NCI-H2081 treated with DMSO at 0.1 percent for 48 hours (cell line): ENCODE measurements at regions not wholly inside any gene's neighbourhood (a gene's known extent, or its start where the extent isn't known, plus 50 kb on each side); places are given as distances from the start of the nearest gene placed in this dataset.
"Not testable (repeated sequence)": the region's sequence is repeated elsewhere in the genome, so short reads cannot be mapped to it uniquely, and the experiment has no call there.

Source experiments
- DNase-seq: peaks from one replicate; lab custom pipeline; 2025; lab: John Stamatoyannopoulos, UW

DNA sequence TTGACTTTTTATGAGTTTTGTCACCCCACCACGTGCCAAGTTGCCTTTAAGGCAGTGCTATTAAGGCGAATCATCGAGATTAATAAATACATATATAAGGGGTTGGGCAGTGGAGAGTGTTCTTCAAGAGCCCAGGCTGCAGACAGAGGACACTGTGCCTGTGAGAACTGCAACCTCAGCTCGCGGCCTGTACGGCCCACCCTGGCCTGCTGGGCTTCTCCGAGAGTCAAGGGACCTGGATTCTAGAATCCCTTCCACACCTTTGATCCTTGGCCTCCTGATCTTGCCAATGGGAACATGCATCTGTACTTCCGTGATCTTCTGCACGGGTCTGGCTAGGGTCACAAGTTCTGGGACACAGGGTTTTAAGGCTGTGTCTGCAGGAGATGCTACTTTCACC lies 54.5 kb downstream of the IRX5 start:
- no peak for DNase-seq

DNA sequence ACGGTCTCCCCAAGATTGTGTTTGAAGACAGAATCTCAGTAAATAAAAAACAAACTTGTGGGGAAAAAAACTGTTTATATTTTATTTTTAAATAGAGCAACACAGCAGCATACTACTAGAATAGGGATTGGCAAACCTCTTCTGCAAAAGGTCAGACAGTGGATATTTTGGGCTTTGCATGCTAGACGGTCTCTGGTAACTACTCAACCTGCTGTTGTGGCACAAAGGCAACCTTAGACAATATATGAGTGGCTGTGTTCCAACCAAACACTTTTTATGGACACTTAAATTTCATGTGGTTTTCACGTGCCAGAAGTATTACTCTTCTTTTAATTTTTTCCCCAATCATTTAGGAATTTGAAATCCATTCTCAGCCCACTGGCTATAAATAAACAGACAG lies 55.0 kb downstream of the IRX5 start:
- no peak for DNase-seq

DNA sequence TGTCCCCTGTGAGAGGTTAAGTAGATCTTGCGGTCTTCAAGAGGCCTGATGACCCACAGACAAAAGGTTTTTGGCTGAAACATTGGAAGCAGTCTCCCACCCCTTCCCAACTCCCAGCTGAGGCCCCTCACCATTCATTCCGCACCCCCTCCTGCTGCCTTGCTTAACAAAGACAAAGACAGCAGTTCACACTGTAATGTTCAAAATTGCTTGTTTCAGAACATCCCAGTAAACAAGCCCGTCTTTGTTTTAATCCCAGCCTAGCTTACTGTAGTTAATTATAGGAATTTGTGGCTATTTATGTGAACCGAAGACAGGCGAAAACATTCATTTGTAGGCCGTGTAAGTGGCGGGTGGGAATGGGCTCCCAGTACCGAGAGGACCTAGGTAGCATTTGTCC lies 55.7 kb downstream of the IRX5 start:
- DNase-seq, result no peak

DNA sequence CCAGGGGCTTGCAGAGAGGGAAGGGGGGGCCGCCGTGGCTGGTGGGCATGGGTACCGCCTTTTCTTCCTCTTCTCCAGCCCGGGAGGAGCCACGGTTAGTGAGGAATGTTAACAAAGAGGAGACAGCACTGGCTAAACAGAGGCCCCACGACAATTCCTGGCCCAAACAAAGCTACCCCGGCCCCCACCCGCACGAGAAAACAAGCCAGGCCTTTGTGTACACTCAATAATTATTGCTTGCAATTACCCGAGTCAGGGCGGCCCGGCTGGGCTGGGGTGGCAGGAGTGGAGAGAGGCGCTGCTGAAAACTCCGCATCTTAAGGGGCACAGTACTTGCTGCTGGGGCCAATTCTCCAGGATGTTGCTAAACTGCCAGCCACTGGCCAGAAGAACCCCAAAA lies 56.4 kb downstream of the IRX5 start:
- DNase-seq, result no peak

DNA sequence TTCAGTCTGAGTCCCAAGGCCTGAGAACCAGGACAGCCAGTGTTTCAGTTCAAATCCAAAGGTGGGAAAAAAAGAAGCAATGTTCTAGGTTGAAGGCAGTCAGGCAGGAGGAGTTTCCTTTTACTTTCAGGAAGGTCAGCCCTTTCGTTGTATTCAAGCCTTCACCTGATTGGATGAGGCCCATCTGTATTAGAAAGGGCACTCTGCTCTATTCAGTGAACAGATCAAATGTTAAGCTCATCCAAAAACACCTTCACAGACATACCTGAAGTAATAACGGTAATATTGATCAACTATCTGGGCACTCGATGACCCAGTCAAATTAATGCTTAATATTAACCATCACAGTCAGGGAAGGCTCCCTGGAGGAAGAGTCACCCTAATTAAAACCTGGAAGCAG lies 60.9 kb downstream of the IRX5 start:
- no peak for DNase-seq

DNA sequence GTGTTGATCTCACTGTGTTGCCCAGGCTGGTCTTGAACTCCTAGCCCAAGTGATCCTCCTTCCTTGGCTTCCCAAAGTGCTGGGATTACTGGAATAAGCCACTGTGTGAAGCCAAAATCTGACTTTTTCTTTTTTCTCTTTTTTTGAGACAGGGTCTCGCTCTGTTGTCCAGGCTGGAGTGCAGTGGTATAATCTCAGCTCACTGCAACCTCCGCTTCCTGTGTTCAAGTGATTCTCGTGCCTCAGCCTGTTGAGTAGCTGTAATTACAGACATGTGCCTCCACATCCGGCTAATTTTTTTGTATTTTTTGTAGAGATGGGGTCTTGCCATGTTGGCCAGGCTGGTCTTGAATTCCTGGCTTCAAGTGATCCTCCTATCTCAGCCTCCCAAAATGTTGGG lies 61.3 kb downstream of the IRX5 start:
- not testable (repeated sequence) for DNase-seq

DNA sequence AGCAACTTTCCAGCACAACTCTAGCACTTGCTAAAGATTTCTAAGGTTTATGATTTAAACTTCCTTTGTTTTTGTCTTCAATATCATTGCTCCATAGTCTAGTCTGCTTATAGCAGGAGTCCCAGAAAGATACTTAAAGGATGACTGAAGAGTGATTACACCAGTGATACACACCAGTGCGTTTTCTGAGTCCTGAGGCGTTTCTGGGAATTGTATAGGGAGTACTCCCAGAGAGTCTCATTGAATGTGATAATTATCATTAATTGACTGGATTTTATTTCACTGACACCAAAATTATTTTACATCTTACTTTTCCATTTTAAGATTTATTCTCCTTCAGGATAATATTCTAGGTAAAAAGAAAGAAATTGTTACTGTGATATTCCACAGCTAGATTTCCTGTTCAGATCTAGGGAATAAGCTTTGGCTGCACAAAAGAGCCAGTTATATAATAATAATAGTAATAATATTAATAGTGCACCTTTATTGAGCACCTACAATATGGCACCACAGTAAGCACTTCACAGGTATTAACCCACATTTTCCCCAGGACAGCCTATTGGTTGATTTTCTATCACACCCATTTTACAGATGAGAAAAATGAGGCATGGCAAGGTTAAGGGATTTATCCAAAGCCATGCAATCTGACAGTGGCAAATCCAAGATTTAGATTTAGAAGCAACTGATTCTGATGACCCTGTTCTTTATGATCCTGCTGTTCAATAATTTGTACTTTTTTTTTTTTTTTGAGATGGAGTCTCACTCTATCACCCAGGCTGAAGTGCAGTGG lies 62.6 kb downstream of the IRX5 start:
- DNase-seq, result no peak

DNA sequence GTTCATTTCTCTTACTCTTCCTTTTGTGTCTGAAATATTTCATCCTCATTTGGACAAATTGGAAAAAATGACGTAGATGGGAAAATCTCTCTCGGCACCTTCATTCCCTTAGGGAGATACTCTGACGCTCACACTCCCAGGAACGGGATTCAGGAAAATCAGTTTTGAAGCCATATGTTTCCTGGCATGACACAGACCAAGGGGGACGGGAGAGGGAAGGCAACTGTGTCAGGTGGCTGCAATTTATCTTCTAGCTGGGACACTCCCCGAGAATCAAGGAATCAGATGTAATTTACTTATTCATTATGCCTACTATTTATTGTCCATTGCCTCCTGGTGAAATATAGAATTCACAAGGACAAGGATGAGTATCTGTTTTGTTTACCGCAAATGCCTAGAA lies 65.5 kb downstream of the IRX5 start:
- no peak for DNase-seq

DNA sequence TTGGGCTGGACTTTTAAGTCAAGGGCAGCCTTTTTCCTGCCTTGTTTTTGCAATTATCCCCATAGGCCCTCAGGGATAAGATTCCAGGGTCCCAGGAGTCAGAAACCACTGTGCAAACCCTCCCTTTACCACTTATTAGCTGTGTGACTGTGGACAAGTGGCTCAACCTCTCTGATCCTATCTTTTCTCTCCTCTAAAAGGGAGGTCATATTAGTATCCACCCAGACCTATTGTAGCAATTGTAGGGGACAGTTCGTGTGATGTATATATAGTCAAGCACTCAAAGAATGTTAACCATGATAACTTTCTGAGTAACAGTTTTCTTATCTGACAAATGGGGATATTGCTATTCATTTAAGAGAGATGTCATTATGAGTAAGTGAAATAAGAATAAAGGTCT lies 68.2 kb downstream of the IRX5 start:
- no peak for DNase-seq

DNA sequence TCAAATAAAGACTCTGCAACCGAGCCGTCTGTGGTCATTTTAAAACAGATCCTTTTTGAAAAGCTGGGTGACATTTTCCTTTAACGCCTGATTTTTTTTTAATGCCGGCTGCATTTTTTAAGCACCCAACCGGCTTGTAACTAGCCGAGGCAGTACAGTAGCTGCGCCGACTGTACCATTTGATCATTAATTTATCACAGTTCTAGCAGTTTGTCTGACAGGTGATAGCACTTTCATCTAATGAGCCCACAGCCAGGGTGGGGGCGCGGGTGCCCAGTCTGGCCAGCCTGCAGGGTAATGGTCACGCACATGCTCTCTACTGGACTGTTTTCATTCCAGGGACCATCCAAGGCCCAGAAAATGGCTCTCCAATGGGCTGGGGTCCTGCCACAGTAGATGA lies 68.8 kb downstream of the IRX5 start:
- DNase-seq, result no peak

DNA sequence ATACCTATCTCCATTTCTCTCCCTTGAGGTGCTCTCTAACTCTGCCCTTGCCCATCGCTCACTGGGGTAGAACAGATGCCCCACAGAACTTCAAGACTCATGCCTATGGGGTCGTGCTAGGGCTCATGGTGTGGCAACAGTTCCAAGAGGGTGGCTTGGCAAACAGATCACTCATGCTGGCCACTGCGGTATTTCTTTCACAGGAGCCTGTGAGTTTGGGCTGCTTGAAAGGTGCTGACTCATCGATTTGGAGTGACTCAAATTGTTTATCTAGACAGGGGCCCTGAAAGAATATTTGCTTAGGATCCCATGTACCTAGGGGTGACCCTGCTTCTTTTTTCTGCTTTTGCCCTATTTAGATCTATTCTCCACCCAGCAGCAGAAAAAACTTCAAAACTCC lies 69.9 kb downstream of the IRX5 start:
- DNase-seq, result no peak

DNA sequence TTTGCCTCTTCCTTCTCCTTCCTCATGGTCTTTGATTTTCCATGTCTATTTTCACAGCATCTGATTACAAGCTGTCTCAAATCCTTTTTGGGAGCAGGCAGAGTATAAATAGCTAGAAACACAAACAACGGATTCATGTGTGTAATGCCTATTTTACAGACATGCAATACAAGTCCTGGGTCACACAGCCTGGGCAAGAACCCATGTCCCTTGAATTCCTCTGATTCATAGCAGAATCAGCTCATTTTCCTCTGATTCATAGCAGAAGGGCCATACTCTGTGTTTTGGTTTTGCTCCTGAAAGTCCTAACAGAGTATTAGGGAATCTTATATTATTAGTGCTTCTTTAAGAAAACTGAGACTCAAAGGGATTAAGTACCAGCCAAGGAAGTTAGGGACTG lies 71.3 kb downstream of the IRX5 start:
- no peak for DNase-seq

DNA sequence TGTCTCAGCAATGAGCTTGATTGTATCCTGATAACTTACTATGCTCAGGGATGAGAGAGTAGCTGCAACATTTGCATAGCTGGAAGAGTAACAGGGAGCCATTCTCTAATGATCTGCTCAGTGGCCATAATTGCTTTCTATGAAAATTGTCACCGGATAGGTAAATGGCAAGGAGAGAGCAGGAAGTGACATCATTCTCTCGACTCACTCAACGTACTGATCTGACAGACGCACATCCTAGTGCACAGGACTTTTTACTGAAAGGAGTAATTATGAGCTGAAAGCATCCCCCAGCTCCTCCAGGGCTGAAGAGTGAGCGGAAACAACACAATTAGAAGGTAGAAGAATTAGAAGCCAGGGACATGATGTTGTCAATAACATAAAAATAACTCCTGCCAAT lies 71.8 kb downstream of the IRX5 start:
- no peak for DNase-seq

DNA sequence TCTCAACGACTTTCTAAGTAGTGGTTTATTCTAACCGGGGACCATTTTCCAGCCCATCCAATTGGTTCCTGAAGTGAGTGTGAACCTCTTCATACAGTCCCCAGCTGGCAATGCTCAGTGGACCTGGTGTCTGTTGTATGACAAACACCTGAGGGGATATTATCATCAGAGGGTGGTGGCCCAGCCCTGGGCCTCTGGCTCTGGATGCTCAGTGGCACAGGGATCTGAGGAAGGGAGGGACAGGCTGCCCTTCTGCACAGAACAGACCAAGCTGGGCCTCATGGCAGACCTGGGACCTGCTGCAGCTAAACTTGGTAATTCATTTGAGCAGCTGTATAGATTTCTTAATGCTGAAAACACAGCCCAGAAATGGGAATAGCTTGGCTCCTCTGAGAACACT lies 72.6 kb downstream of the IRX5 start:
- DNase-seq, result no peak

DNA sequence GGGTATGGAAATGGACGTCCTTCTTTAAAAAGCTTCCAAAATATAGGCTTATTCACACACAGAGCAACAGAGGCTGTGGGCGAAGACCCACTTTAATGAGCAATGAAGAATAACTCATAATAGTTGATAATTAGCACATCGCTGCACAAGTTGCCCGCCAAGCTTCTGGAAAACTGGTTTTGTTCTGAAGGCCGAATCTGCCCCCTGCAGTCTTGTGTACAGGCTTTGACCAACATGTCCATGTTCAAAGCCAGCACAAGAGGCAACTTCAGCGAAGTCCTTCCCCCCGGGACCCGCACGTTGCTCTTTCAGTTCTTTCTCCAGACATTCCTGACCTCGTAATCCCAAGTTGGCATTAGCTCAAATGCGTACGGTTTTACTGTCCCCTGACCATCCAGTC lies 73.3 kb downstream of the IRX5 start:
- DNase-seq, result no peak

DNA sequence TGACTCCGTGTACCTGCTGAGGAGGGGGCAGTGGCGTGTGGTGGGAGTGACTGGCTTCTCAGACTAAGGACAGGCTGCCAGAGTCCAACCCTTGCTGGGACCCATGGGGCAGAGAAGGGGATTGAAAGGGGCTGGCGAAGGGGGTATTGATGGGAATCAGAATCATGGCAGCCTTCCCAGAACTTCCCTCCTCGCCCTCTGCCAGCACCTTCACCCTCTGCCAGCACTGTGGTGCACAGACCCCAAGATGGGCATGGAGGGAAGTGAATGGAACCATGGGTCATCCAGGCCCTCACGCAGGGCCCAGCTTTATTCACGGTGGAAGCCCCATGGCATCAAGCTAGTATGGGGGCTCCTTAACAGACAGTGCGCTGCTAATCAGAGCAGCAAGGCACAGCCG lies 76.8 kb downstream of the IRX5 start:
- no peak for DNase-seq

DNA sequence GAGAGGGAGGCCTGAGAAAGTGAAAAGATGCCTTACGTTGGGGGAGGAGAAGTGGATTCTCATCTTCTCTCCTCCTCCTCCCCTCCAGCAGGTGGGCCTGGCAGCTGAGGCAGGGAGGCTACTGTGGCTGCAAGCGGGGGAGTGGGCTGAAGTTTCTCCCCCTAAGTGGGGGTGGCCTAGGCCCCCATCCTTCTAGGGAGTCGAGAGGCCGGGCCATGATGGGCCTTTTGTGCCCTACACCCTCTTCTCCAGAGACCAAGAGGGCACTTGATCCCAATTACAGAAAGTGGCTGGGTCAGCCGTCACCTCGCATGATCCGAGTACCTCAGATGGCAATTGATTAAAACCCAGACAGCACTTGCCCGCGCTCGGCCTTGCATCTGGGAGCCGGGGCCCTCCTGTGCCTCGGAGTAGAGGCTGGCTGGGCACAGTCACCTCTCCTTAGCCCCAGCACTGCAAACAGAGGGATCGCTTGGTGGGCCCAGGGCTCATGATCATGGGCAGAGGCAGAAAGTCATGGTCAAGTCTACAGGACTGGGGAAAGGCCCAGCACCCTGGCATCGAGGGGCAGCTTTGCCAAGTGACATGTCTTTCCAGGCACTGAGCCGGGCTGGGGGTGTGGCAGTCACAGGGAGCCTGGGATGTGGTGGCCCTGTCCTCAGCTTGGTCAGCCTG lies 78.3 kb downstream of the IRX5 start:
- DNase-seq, result no peak

DNA sequence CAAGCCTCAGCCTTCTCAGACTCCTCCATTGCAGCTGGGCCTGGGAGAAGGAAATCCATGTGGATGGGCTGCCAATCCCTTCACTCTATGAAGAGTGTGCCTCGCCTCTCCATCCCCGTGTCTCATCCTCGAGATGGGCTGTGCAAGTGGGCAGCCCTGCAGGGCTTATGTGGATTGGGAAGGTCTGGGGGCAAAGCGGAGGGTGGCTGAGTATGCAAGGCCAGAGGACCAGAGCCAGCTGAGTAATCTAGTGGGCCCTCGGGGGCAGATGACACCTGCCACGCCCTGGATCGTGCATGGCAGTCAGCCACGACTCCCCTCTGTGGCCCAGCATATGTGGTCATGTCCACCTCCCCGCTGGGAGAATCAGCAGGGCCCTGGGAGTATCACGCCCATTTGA lies 78.9 kb downstream of the IRX5 start:
- DNase-seq, result no peak

DNA sequence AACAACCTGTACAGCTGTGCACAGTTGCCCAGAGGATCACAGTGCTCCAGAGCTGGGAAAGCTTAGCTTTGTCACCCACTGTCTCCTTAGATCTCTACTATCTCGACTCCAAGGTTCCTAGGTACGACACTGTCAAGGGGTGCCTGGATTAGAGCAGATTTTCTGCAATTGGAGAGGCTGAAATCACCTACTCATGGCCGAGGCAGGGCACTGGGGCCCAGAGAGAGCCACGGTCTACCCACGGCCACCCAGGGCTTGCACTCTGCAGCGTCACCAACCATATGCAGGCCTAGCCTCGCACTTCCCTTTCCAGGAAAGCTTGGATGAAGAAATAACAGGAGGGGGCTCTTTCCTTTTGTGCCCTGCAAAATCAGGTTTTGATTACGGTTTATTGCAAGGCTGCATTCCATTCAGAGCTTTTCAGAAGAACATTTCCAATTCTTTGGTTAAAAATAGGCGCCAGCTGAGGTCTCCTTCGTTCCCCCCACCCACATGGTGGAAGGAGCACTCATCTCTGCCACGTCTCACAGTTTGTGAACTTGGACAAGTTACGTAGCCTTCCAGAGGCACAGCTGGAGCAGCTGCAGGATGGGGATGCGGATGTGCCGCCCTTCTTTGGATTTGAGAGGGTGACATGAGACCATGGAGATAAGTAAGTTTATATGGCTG lies 80.0 kb downstream of the IRX5 start:
- DNase-seq, result no peak

DNA sequence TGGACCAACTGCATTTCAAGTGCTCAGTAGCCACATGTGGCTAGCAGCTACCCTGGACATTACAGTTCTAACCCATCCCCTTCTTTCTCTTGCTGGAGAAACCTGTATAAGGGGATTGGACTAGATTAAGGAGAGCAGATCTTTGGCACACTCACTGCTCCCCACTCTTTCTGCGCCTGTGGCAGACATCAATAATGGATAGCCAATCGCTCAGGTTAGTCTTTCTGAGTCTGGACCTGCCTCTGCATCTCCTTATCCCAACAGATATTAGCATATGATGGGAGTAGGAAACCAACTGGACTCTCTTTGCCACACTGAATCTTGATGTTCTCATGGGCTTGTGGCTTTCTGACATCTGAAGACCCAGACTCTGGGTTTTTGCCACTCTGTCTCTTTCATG lies 81.7 kb downstream of the IRX5 start:
- no peak for DNase-seq

DNA sequence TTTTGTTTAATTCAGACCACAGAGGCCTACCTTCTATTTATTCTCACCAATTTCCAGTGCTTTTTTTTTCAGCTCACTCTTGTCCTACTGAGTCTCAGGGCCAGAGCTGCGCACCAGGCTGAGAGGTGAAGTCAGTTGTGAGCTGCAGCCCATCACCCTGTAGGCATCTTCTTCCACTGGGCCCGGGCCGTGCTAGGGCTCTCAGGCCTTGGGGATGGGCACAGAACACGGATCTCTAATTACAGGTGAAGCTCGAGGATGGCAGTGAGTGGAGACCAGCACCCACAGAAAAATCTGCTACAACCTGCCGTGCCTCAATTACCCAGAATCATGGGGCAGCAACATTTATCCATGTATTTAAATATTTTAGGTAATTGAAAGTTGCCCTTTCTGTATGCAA lies 82.1 kb downstream of the IRX5 start:
- DNase-seq, result no peak

DNA sequence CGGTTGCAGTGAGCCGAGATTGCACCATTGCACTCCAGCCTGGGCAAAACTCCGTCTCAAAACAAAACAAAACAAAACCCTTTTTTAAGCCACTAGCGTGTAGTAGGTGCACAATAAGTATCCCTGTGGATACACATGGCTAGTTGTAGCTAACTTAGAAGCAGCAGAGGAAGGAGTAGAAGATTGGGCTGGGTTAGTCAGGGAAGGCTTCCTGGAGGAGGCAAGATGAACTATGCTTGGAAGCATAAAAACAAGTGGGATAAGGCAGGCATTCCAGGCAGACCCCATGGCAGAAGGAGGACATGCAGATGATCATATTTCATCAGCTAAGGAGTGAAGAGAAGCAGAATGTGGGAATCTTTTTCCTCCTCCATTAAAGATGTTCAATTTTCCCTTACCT lies 83.4 kb downstream of the IRX5 start:
- no peak for DNase-seq

DNA sequence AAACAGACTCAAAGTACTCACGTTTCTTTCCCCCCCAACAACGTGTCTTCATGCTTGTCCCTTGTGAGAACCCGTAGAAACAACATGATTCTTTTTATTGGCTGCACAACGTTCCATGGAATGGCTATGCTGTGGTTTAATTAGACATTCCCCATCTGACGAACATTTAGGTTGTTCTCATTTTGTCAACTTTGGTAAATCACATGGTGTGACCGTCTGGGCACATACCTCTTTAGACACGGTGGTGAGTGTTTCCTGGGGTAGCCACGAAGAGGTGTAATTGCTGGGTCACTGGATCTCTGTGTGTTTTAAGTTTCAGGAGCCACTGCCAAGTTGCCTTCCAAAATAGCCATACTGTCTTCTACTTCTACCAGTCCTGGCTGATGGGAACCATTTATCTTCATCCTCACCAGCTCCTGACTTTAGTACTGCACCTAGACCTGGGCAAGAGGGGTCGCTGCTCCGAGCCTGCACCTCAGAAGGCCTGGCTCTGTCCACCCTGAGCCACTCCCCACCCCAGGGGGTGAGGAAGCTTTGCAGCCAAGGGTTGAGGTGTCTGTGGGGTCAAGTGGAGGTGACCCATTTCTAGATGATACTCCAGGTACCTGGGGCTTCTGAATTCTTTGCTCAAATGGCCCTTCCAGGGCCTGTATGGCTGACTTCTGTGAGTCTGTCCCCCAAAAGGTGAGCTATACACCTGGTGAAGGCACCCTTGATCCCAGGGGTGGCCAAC lies 84.7 kb downstream of the IRX5 start:
- DNase-seq, result no peak
